ENCODE measurements at regions not wholly inside any gene's neighbourhood (a gene's known extent, or its start where the extent isn't known, plus 50 kb on each side); places are given as distances from the start of the nearest gene placed in this dataset.

DNA sequence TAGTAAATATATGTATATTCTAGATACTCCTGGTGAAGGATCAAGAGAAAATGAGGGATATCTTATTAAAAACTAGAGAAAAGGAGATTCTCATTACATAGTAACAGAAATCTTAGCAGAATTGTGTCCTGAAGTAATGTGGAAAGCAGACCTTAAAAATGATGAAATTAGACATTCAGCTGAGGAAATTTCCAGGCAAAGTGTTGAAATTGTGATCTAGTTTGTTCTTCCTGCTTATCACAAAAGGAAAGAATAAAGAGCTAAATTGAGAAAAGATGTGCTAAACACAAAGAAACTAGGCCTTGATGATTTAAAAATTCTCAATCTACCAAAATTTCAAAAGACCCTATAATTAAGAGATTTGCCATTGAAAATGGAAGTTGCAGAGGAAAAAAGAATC lies 362.6 kb upstream of the PLSCR5 start:
- no peak overlapping the region for H2AK5ac ChIP-seq (ENCODE audit: low read depth, low read length)
- H2AFZ ChIP-seq (replicated peaks; ENCODE audit: low read length, poor library complexity) = no peak overlapping the region
- no peaks in the 10 kb centered on the region for H4K20me1 ChIP-seq (ENCODE audit: insufficient read depth, low read length)
- no peak overlapping the region for H3K4me2 ChIP-seq (ENCODE audit: low read depth, low read length)
- H4K5ac ChIP-seq (ENCODE audit: low read depth, low read length) = no peak overlapping the region
- H3K14ac ChIP-seq (replicated peaks; ENCODE audit: low read depth, low read length) = no peak overlapping the region
- H3K56ac ChIP-seq (ENCODE audit: extremely low read depth, insufficient read depth, low read length) = no peak overlapping the region
- H3K23ac ChIP-seq (ENCODE audit: low read depth, low read length) = no peak overlapping the region
- H3K27me3 ChIP-seq (ENCODE audit: control insufficient read depth, insufficient read depth, low read length) = no peaks in the 10 kb centered on the region
- no peaks in the 10 kb centered on the region for H3K4me1 ChIP-seq (ENCODE audit: control insufficient read depth, insufficient read depth, low read length)
- H3K27ac ChIP-seq (ENCODE audit: insufficient read depth, low read length) = no peak overlapping the region
- intact Hi-C loops (cut with micrococcal nuclease) = no loop called here
- no peaks in the 10 kb centered on the region for H3K79me1 ChIP-seq (ENCODE audit: low read depth in 1 of 2, low read length in 2 of 2)
- peak overlapping the region; percentile 80 for H2BK20ac ChIP-seq (ENCODE audit: low read depth, low read length)
- no peak overlapping the region for H4K91ac ChIP-seq (ENCODE audit: insufficient read depth, low read depth, low read length)
- dilution Hi-C loops (cut with HindIII; ENCODE audit: low sequenced_read_pairs, unreplicated experiment) = no loop called here
- H3K9me1 ChIP-seq (ENCODE audit: insufficient read depth, low read length) = no peaks in the 10 kb centered on the region; the same call in 1 of the 2 replicates
- H2BK120ac ChIP-seq (ENCODE audit: low read depth, low read length) = peak overlapping the region; percentile 21; the same call in 1 of the 2 replicates
- no peaks in the 10 kb centered on the region for H3K36me3 ChIP-seq (ENCODE audit: control insufficient read depth, insufficient read depth, low read length)
- no peak overlapping the region for H2AK9ac ChIP-seq (replicated peaks; ENCODE audit: low read depth, low read length, poor library complexity)
- ChIA-PET CTCF (no interaction called here), POLR2A (ENCODE audit: unreplicated experiment) (interaction anchor here (0.6 kb wide), 1 partner anchor 53 kb away, joined by 3 read pairs; no protein-coding TSS in a partner anchor)
- no peaks in the 10 kb centered on the region for H3K9me3 ChIP-seq (ENCODE audit: control insufficient read depth, insufficient read depth, low read length)
- ATAC-seq (ENCODE audit: low read depth) (no peak), DNase-seq (no peak)
- TF ChIP-seq CEBPB (IDR thresholded peaks at IDR 0.05; ENCODE audit: low read depth, low read length) = 0 out of 2 replicates have a peak, but pooled peaks have one; percentile 43
- TF ChIP-seq RCOR1 (IDR thresholded peaks at IDR 0.05; ENCODE audit: insufficient replicate concordance, low read length) = no peak
- H3K4ac ChIP-seq (ENCODE audit: low read depth, low read length) = 0 out of 2 replicates have a peak overlapping the region, but pooled peaks have one; percentile 48
- no peak overlapping the region for H2BK5ac ChIP-seq (ENCODE audit: low read depth, low read length, poor library complexity, severe bottlenecking)
- H2BK15ac ChIP-seq (ENCODE audit: low read depth, low read length) = no peak overlapping the region
- in situ Hi-C loops (cut with MboI; ENCODE audit: low sequenced_read_pairs) = no loop called here
- BruUV-seq (replicated peaks) = no TSS peak
- H4K8ac ChIP-seq (ENCODE audit: low read depth in 2 of 2, low read length in 2 of 2) = peak overlapping the region in 1 of 2 experiments; percentile 28; a peak in 1 of 4 replicates
- H3K4me3 ChIP-seq (ENCODE audit: insufficient read depth, low read depth, low read length) = no peak overlapping the region
- H3K18ac ChIP-seq (ENCODE audit: low read depth, low read length) = no peak overlapping the region
- H3K9ac ChIP-seq (ENCODE audit: low read depth, low read length) = no peak overlapping the region
